ENCODE measurements at regions not wholly inside any gene's neighbourhood (a gene's known extent, or its start where the extent isn't known, plus 50 kb on each side); places are given as distances from the start of the nearest gene placed in this dataset.

- no peak for DNase-seq
- H3K27ac ChIP-seq, result no peak overlapping the region
- no peaks in the 10 kb centered on the region for H3K27me3 ChIP-seq
- H3K9me3 ChIP-seq, result no peaks in the 10 kb centered on the region
- H3K36me3 ChIP-seq, result no peaks in the 10 kb centered on the region
- TF ChIP-seq, protein P1, sequence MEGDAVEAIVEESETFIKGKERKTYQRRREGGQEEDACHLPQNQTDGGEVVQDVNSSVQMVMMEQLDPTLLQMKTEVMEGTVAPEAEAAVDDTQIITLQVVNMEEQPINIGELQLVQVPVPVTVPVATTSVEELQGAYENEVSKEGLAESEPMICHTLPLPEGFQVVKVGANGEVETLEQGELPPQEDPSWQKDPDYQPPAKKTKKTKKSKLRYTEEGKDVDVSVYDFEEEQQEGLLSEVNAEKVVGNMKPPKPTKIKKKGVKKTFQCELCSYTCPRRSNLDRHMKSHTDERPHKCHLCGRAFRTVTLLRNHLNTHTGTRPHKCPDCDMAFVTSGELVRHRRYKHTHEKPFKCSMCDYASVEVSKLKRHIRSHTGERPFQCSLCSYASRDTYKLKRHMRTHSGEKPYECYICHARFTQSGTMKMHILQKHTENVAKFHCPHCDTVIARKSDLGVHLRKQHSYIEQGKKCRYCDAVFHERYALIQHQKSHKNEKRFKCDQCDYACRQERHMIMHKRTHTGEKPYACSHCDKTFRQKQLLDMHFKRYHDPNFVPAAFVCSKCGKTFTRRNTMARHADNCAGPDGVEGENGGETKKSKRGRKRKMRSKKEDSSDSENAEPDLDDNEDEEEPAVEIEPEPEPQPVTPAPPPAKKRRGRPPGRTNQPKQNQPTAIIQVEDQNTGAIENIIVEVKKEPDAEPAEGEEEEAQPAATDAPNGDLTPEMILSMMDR (IDR thresholded peaks at IDR 0.05), result no peak
- no peak for TF ChIP-seq POLR2A (IDR thresholded peaks at IDR 0.05)
- H3K4me3 ChIP-seq, result no peak overlapping the region
- intact Hi-C loops (cut with DNase I; ENCODE audit: low total_unique reads), result no loop called here
- H3K4me1 ChIP-seq, result no peaks in the 10 kb centered on the region
Measured at GRCh38 chr7:113200281-113200680, 81.9 kb upstream of the SMIM30 start.

DNA sequence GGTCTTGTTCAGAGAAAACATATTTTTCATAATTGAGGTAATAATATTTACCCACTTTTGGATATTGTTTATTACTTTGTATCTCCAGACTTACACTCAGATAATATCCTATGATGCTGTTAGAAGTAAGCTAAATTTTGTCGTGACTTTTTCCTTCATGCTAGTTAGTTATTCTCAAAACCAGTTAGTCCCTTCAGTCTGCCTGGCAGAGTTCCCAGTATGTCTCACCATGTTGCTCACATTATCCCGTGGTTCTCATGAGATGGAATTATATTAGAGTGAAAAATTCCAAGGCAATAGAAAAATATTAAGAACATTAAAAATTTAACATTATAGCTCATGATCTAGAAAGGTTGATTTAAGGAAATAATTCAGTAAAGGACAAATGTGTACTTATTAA is 81.5 kb upstream of the SMIM30 start:
- Histone ChIP-seq H3K36me3 (no peaks in the 10 kb centered on the region), H3K27ac (no peak overlapping the region), H3K27me3 (no peaks in the 10 kb centered on the region), H3K9me3 (no peaks in the 10 kb centered on the region), H3K4me1 (no peaks in the 10 kb centered on the region), H3K4me3 (no peak overlapping the region)
- TF ChIP-seq, protein P1 (IDR thresholded peaks at IDR 0.05), result no peak
- no peak for TF ChIP-seq POLR2A (IDR thresholded peaks at IDR 0.05)
- no peak for DNase-seq
- intact Hi-C loops (cut with DNase I; ENCODE audit: low total_unique reads), result no loop called here

GRCh38 chr7:113199136-113199535 is 80.8 kb upstream of the SMIM30 start:
- Histone ChIP-seq H3K27ac (no peak overlapping the region), H3K27me3 (no peaks in the 10 kb centered on the region), H3K4me3 (no peak overlapping the region), H3K4me1 (no peaks in the 10 kb centered on the region), H3K9me3 (no peaks in the 10 kb centered on the region), H3K36me3 (no peaks in the 10 kb centered on the region)
- TF ChIP-seq POLR2A (IDR thresholded peaks at IDR 0.05), result no peak
- TF ChIP-seq, protein P1 (IDR thresholded peaks at IDR 0.05), result no peak
- DNase-seq, result no peak
- intact Hi-C loops (cut with DNase I; ENCODE audit: low total_unique reads), result no loop called here

- DNase-seq, result no peak
- TF ChIP-seq, protein P1 (IDR thresholded peaks at IDR 0.05), result no peak
- no peak for TF ChIP-seq POLR2A (IDR thresholded peaks at IDR 0.05)
- Histone ChIP-seq H3K9me3 (no peaks in the 10 kb centered on the region), H3K4me3 (no peak overlapping the region), H3K4me1 (no peaks in the 10 kb centered on the region), H3K27me3 (no peaks in the 10 kb centered on the region), H3K27ac (no peak overlapping the region), H3K36me3 (no peaks in the 10 kb centered on the region)
- intact Hi-C loops (cut with DNase I; ENCODE audit: low total_unique reads), result no loop called here
Measured at GRCh38 chr7:113198226-113198625, 79.9 kb upstream of the SMIM30 start.

GRCh38 chr7:113197274-113197673 is 78.9 kb upstream of the SMIM30 start:
- no peaks in the 10 kb centered on the region for H3K27me3 ChIP-seq
- no peak for DNase-seq
- H3K27ac ChIP-seq, result no peak overlapping the region
- no peak overlapping the region for H3K4me3 ChIP-seq
- H3K4me1 ChIP-seq, result no peaks in the 10 kb centered on the region
- TF ChIP-seq POLR2A (IDR thresholded peaks at IDR 0.05), result no peak
- TF ChIP-seq, protein P1 (IDR thresholded peaks at IDR 0.05), result no peak
- no peaks in the 10 kb centered on the region for H3K9me3 ChIP-seq
- H3K36me3 ChIP-seq, result no peaks in the 10 kb centered on the region
- intact Hi-C loops (cut with DNase I; ENCODE audit: low total_unique reads), result no loop called here

Data from uterus (tissue), 3 donors.